Trophoblast cell (in vitro differentiated cells and primary cell): ENCODE measurements at regions not wholly inside any gene's neighbourhood (a gene's known extent, or its start where the extent isn't known, plus 50 kb on each side); places are given as distances from the start of the nearest gene placed in this dataset.
"Not testable (repeated sequence)": the region's sequence is repeated elsewhere in the genome, so short reads cannot be mapped to it uniquely, and the experiment has no call there.

Experiments used
- DNase-seq, 2 donors: peaks; one replicate each; pipeline ENCODE4 v3.0.0-alpha.2; 2016
- H2AFZ ChIP-seq: 2 replicates; pipeline ENCODE4 v1.6.1; 2013; ENCODE audit warnings: low read length, moderate library complexity, mild to moderate bottlenecking; ENCODE audit not compliant: insufficient read depth, poor library complexity
- H2AK5ac ChIP-seq: 2 replicates; pipeline ENCODE4 v1.6.1; 2013; ENCODE audit warnings: mild to moderate bottlenecking, low read length
- H2BK120ac ChIP-seq: 2 replicates; pipeline ENCODE4 v1.6.1; 2013; ENCODE audit warnings: low read length, mild to moderate bottlenecking, moderate library complexity; ENCODE audit not compliant: insufficient read depth, poor library complexity
- H2BK12ac ChIP-seq: 2 replicates; pipeline ENCODE4 v1.6.1; 2013; ENCODE audit warnings: mild to moderate bottlenecking, low read length, moderate library complexity
- H2BK5ac ChIP-seq: 2 replicates; pipeline ENCODE4 v1.6.1; 2013; ENCODE audit warnings: low read length, low read depth, moderate library complexity, mild to moderate bottlenecking; ENCODE audit not compliant: poor library complexity
- H3K14ac ChIP-seq: 2 replicates; pipeline ENCODE4 v1.6.1; 2013; ENCODE audit warnings: mild to moderate bottlenecking, low read length
- H3K18ac ChIP-seq: 2 replicates; pipeline ENCODE4 v1.6.1; 2013; ENCODE audit warnings: mild to moderate bottlenecking, low read length
- H3K23ac ChIP-seq: 2 replicates; pipeline ENCODE4 v1.6.1; 2013; ENCODE audit warnings: low read length
- H3K27ac ChIP-seq: 2 replicates; pipeline ENCODE4 v1.5.1; 2013; ENCODE audit warnings: low read depth, mild to moderate bottlenecking, inconsistent platforms, low read length, moderate library complexity
- H3K27me3 ChIP-seq: 2 replicates; pipeline ENCODE4 v1.6.1; 2013; ENCODE audit warnings: inconsistent platforms, mild to moderate bottlenecking, low read length, moderate library complexity; ENCODE audit not compliant: insufficient read depth
- H3K36me3 ChIP-seq, 2 experiments: 1 replicate in 1 of 2; 2 replicates in 1 of 2; pipeline ENCODE4 v1.6.1; 2013; ENCODE audit warnings: low read length in 2 of 2, mild to moderate bottlenecking in 2 of 2, moderate library complexity in 1 of 2; ENCODE audit not compliant: insufficient read depth in 2 of 2, control insufficient read depth in 1 of 2
- H3K4ac ChIP-seq: 2 replicates; pipeline ENCODE4 v1.6.1; 2013; ENCODE audit warnings: low read depth, mild to moderate bottlenecking, low read length, moderate library complexity
- H3K4me1 ChIP-seq, 2 experiments: 1 replicate in 1 of 2; 2 replicates in 1 of 2; pipeline ENCODE4 v1.6.1; 2013; ENCODE audit warnings: low read length in 2 of 2, mild to moderate bottlenecking in 2 of 2, moderate library complexity in 1 of 2; ENCODE audit not compliant: insufficient read depth in 2 of 2, control insufficient read depth in 1 of 2
- H3K4me2 ChIP-seq: 2 replicates; pipeline ENCODE4 v1.6.1; 2013; ENCODE audit warnings: inconsistent platforms, mild to moderate bottlenecking, low read length, moderate library complexity
- H3K4me3 ChIP-seq: 2 replicates; pipeline ENCODE4 v1.5.1; 2013; ENCODE audit warnings: mild to moderate bottlenecking, low read depth, low read length, inconsistent platforms
- H3K79me1 ChIP-seq: one replicate; pipeline ENCODE4 v1.6.1; 2013; ENCODE audit warnings: low read length
- H3K79me2 ChIP-seq: 2 replicates; pipeline ENCODE4 v1.6.1; 2013; ENCODE audit warnings: low read length, mild to moderate bottlenecking; ENCODE audit not compliant: control insufficient read depth, insufficient read depth, poor library complexity
- H3K9ac ChIP-seq: 2 replicates; pipeline ENCODE4 v1.6.1; 2013; ENCODE audit warnings: mild to moderate bottlenecking, low read length
- H3K9me3 ChIP-seq: 2 replicates; pipeline ENCODE4 v1.6.1; 2013; ENCODE audit warnings: low read depth, mild to moderate bottlenecking, control low read depth, inconsistent platforms, low read length; ENCODE audit not compliant: insufficient read depth
- H4K12ac ChIP-seq: 2 replicates; pipeline ENCODE4 v1.6.1; 2013; ENCODE audit warnings: low read depth, mild to moderate bottlenecking, low read length, moderate library complexity
- H4K8ac ChIP-seq: 2 replicates; pipeline ENCODE4 v1.6.1; 2013; ENCODE audit warnings: low read depth, mild to moderate bottlenecking, low read length, moderate library complexity
- H4K91ac ChIP-seq: one replicate; pipeline ENCODE4 v1.6.1; 2013; ENCODE audit warnings: low read depth, mild to moderate bottlenecking, low read length, moderate library complexity
- whole genome bisulfite sequencing: extraction: QIAGEN DNeasy Blood & Tissue Kit; methylation state at CpG from one replicate; pipeline ENCODE4 v1.1.7; 2013; ENCODE audit warnings: missing lambda C conversion rate; ENCODE audit not compliant: insufficient read length, insufficient coverage; ENCODE audit errors: extremely low coverage; 5-methylcytosine and 5-hydroxymethylcytosine counted together

- not testable (repeated sequence) for H3K27me3 ChIP-seq, H2BK12ac ChIP-seq, H3K4me3 ChIP-seq, H3K36me3 ChIP-seq, H3K4ac ChIP-seq, H3K4me2 ChIP-seq, H4K12ac ChIP-seq, H3K18ac ChIP-seq, H2AFZ ChIP-seq, H3K79me1 ChIP-seq, H3K9me3 ChIP-seq, H3K23ac ChIP-seq, H2AK5ac ChIP-seq, H4K8ac ChIP-seq, H2BK120ac ChIP-seq, H3K4me1 ChIP-seq, H3K27ac ChIP-seq, H3K14ac ChIP-seq, DNase-seq, H2BK5ac ChIP-seq, H4K91ac ChIP-seq, H3K9ac ChIP-seq, H3K79me2 ChIP-seq
- WGBS, result no CpG with 5 or more reads among the region's 3 CpGs
Measured at GRCh38 chr14:66278418-66278817, 207.8 kb upstream of the CCDC196 start.

- Histone ChIP-seq H3K9me3 (no peaks in the 10 kb centered on the region), H4K12ac (no peak overlapping the region), H2AK5ac (no peak overlapping the region), H3K4ac (no peak overlapping the region), H3K18ac (no peak overlapping the region), H2BK5ac (no peak overlapping the region), H2AFZ (no peak overlapping the region), H3K36me3 (no peaks in the 10 kb centered on the region), H3K4me2 (no peak overlapping the region), H3K4me3 (no peak overlapping the region), H3K4me1 (no peaks in the 10 kb centered on the region), H3K27me3 (no peaks in the 10 kb centered on the region), H2BK12ac (no peak overlapping the region), H3K27ac (no peak overlapping the region), H4K91ac (no peak overlapping the region), H3K79me1 (no peaks in the 10 kb centered on the region), H3K14ac (no peak overlapping the region), H3K9ac (no peak overlapping the region), H2BK120ac (no peak overlapping the region), H3K23ac (no peak overlapping the region), H3K79me2 (no peaks in the 10 kb centered on the region), H4K8ac (no peak overlapping the region)
- DNase-seq, result peak in 1 of 2 donors; percentile 9
- no CpG with 5 or more reads among the region's 9 CpGs for WGBS
Measured at GRCh38 chr14:66281036-66281776, 205.0 kb upstream of the CCDC196 start.

GRCh38 chr14:66284346-66284745 is 201.8 kb upstream of the CCDC196 start:
- Histone ChIP-seq H4K8ac (no peak overlapping the region), H2BK5ac (no peak overlapping the region), H3K4ac (no peak overlapping the region), H3K27ac (no peak overlapping the region), H2BK120ac (no peak overlapping the region), H3K23ac (no peak overlapping the region), H2AFZ (no peak overlapping the region), H4K91ac (no peak overlapping the region), H3K79me1 (no peaks in the 10 kb centered on the region), H3K4me2 (no peak overlapping the region), H3K9me3 (no peaks in the 10 kb centered on the region), H2BK12ac (no peak overlapping the region), H3K27me3 (no peaks in the 10 kb centered on the region), H2AK5ac (no peak overlapping the region), H3K4me3 (no peak overlapping the region), H3K9ac (no peak overlapping the region), H3K18ac (no peak overlapping the region), H3K79me2 (no peaks in the 10 kb centered on the region), H3K36me3 (no peaks in the 10 kb centered on the region), H3K14ac (no peak overlapping the region), H3K4me1 (no peaks in the 10 kb centered on the region), H4K12ac (no peak overlapping the region)
- peak; percentile 53 to 79 for DNase-seq
- WGBS, result no CpG with 5 or more reads among the region's 1 CpG

- WGBS, result no CpG with 5 or more reads among the region's 3 CpGs
- Histone ChIP-seq H3K4ac (no peak overlapping the region), H3K4me1 (no peaks in the 10 kb centered on the region), H3K79me2 (no peaks in the 10 kb centered on the region), H3K9me3 (no peaks in the 10 kb centered on the region), H2BK120ac (no peak overlapping the region), H2AFZ (no peak overlapping the region), H3K18ac (no peak overlapping the region), H3K36me3 (no peaks in the 10 kb centered on the region), H3K14ac (no peak overlapping the region), H3K23ac (no peak overlapping the region), H2AK5ac (no peak overlapping the region), H2BK5ac (no peak overlapping the region), H3K27ac (no peak overlapping the region), H4K8ac (no peak overlapping the region), H3K79me1 (no peaks in the 10 kb centered on the region), H2BK12ac (no peak overlapping the region), H3K9ac (no peak overlapping the region), H3K4me3 (no peak overlapping the region), H3K4me2 (no peak overlapping the region), H4K12ac (no peak overlapping the region), H4K91ac (no peak overlapping the region), H3K27me3 (no peaks in the 10 kb centered on the region)
- DNase-seq, result peak; percentile 99
Measured at GRCh38 chr14:66288511-66288910, 197.7 kb upstream of the CCDC196 start.
